LHCN-M2 (cell line): ENCODE measurements at regions not wholly inside any gene's neighbourhood (a gene's known extent, or its start where the extent isn't known, plus 50 kb on each side); places are given as distances from the start of the nearest gene placed in this dataset.

Experiments used
- DNase-seq: peaks from one replicate; pipeline ENCODE4 v3.0.0-alpha.2; 2012; ENCODE audit warnings: low read depth

GRCh38 chr6:144722925-144723324, 437.8 kb downstream of the UTRN start:
- no peak for DNase-seq

- no peak for DNase-seq
These were observed 438.3 kb downstream of the UTRN start for GRCh38 chr6:144723431-144723830.

GRCh38 chr6:144724818-144725217, 439.7 kb downstream of the UTRN start:
- DNase-seq = no peak

GRCh38 chr6:144725736-144726522, 440.8 kb downstream of the UTRN start:
- peak; percentile 24 for DNase-seq

- no peak for DNase-seq
These were observed 443.7 kb downstream of the UTRN start for GRCh38 chr6:144728804-144729203.

- no peak for DNase-seq
These were observed 444.4 kb downstream of the UTRN start for GRCh38 chr6:144729502-144729901.

- DNase-seq = no peak
These were observed 445.0 kb downstream of the UTRN start for GRCh38 chr6:144730088-144730645.

GRCh38 chr6:144731229-144731628, 446.1 kb downstream of the UTRN start:
- DNase-seq = no peak

- DNase-seq = no peak
These were observed 451.6 kb downstream of the UTRN start for GRCh38 chr6:144736763-144737162.

- no peak for DNase-seq
These were observed 452.9 kb downstream of the UTRN start for GRCh38 chr6:144737998-144738397.

- DNase-seq = no peak
These were observed 454.7 kb downstream of the UTRN start for GRCh38 chr6:144739873-144740272.

- DNase-seq = no peak
These were observed 456.5 kb downstream of the UTRN start for GRCh38 chr6:144741659-144742058.

- DNase-seq = no peak
These were observed 457.6 kb downstream of the UTRN start for GRCh38 chr6:144742779-144743178.

- no peak for DNase-seq
These were observed 459.6 kb downstream of the UTRN start for GRCh38 chr6:144744720-144745119.

GRCh38 chr6:144745439-144745838, 460.3 kb downstream of the UTRN start:
- no peak for DNase-seq

- DNase-seq = no peak
These were observed 461.9 kb downstream of the UTRN start for GRCh38 chr6:144746902-144747469.

GRCh38 chr6:144749263-144749662, 464.1 kb downstream of the UTRN start:
- DNase-seq = no peak

GRCh38 chr6:144753023-144753705, 468.0 kb downstream of the UTRN start:
- DNase-seq = no peak

- no peak for DNase-seq
These were observed 471.3 kb downstream of the UTRN start for GRCh38 chr6:144756469-144756868.

GRCh38 chr6:144757299-144757698, 472.2 kb downstream of the UTRN start:
- no peak for DNase-seq

- no peak for DNase-seq
These were observed 472.6 kb downstream of the UTRN start for GRCh38 chr6:144757730-144758129.

- peak; percentile 57 for DNase-seq
These were observed 473.5 kb downstream of the UTRN start for GRCh38 chr6:144758602-144759001.

GRCh38 chr6:144762469-144762868, 477.3 kb downstream of the UTRN start:
- no peak for DNase-seq
